ENCODE measurements at regions not wholly inside any gene's neighbourhood (a gene's known extent, or its start where the extent isn't known, plus 50 kb on each side); places are given as distances from the start of the nearest gene placed in this dataset.
"Not testable (repeated sequence)": the region's sequence is repeated elsewhere in the genome, so short reads cannot be mapped to it uniquely, and the experiment has no call there.

DNA sequence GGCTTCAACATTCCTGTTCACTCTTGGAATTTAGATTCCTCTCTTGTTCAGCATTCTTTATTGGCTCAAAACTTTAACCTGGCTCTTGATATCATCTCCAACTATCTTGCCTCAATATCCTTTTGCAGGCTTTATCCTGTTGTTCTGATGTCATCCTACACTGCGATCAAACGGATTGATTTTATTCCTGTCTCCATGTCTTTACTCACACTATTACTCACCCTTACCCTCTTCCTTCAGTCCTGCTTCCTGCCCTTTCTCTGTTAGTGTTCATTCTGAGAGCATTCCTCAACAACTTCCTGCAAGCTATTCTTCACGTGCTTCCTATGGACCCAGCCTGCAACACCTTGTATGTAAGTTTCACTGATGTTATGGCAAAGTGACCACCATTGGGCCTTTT lies 264.7 kb downstream of the RNF152 start:
- H3K4me1 ChIP-seq (ENCODE audit: control insufficient read depth in 1 of 2, insufficient read depth in 2 of 2, low read length in 2 of 2) = no peaks in the 10 kb centered on the region
- DNase-seq (ENCODE audit: low read depth, low spot score) (no peak), ATAC-seq (no peak)
- no peak overlapping the region for H3K27ac ChIP-seq (ENCODE audit: low read depth, low read length)
- H3K4me2 ChIP-seq (ENCODE audit: low read length) = no peak overlapping the region
- no peaks in the 10 kb centered on the region for H3K27me3 ChIP-seq (ENCODE audit: insufficient read depth, low read length)
- BruUV-seq (replicated peaks) = no TSS peak
- CTCF ChIA-PET = interaction anchor here (0.9 kb wide), 1 partner anchor 9 kb away, joined by 6 read pairs; no protein-coding TSS in a partner anchor
- H3K9ac ChIP-seq (ENCODE audit: low read length) = no peak overlapping the region
- POLR2A ChIA-PET = no interaction called here
- H3K36me3 ChIP-seq (ENCODE audit: control insufficient read depth in 1 of 2, insufficient read depth in 2 of 2, low read length in 2 of 2) = no peaks in the 10 kb centered on the region
- intact Hi-C loops (cut with micrococcal nuclease) = no loop called here
- H3K9me2 ChIP-seq (ENCODE audit: insufficient read depth) = no peaks in the 10 kb centered on the region
- H3K79me2 ChIP-seq (ENCODE audit: insufficient read depth, low read length) = no peaks in the 10 kb centered on the region
- RAD21 ChIA-PET (ENCODE audit: low non-redundant PET in 1 of 2, low total read pairs in 2 of 2, uncharacterized antibody in 2 of 2, unreplicated experiment in 2 of 2) = no interaction called here
- H3K9me3 ChIP-seq (ENCODE audit: control insufficient read depth in 1 of 2, insufficient read depth in 1 of 2, low read depth in 1 of 2, low read length in 2 of 2) = no peaks in the 10 kb centered on the region
- H3K4me3 ChIP-seq (replicated peaks in 1 of 2; ENCODE audit: low read depth in 1 of 2, low read length in 2 of 2) = no peak overlapping the region
- no peak overlapping the region for H2AFZ ChIP-seq (ENCODE audit: low read depth, low read length, poor library complexity, severe bottlenecking)
- no peaks in the 10 kb centered on the region for H4K20me1 ChIP-seq (ENCODE audit: insufficient read depth)
- TF ChIP-seq TCF7L2 (IDR thresholded peaks at IDR 0.05; ENCODE audit: borderline replicate concordance, extremely low read depth, insufficient read depth, insufficient read length) (no peak), SIN3A (IDR thresholded peaks at IDR 0.05; ENCODE audit: low read depth) (no peak), EZH2phosphoT487 (IDR thresholded peaks at IDR 0.05; ENCODE audit: borderline replicate concordance) (no peak), JUND (IDR thresholded peaks at IDR 0.05) (no peak), ATF3 (IDR thresholded peaks at IDR 0.05) (no peak), ELF1 (IDR thresholded peaks at IDR 0.05; ENCODE audit: borderline replicate concordance, low read depth) (no peak), SP1 (IDR thresholded peaks at IDR 0.05; ENCODE audit: low read depth) (no peak), ZFX (IDR thresholded peaks at IDR 0.05) (no peak), SRF (IDR thresholded peaks at IDR 0.05; ENCODE audit: low read depth) (no peak), EGR1 (IDR thresholded peaks at IDR 0.05; ENCODE audit: low read depth) (no peak), EZH2 (IDR thresholded peaks at IDR 0.05) (no peak), FOSL1 (IDR thresholded peaks at IDR 0.05; ENCODE audit: low read depth) (no peak), YY1 (IDR thresholded peaks at IDR 0.05; ENCODE audit: extremely low read depth, insufficient replicate concordance, low read depth, low read length) (no peak), REST (IDR thresholded peaks at IDR 0.05; ENCODE audit: low read depth) (no peak), CEBPB (IDR thresholded peaks at IDR 0.05; ENCODE audit: low read depth) (no peak)
- TF ChIP-seq, protein P1, sequence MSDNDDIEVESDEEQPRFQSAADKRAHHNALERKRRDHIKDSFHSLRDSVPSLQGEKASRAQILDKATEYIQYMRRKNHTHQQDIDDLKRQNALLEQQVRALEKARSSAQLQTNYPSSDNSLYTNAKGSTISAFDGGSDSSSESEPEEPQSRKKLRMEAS (IDR thresholded peaks at IDR 0.05) = no peak

DNA sequence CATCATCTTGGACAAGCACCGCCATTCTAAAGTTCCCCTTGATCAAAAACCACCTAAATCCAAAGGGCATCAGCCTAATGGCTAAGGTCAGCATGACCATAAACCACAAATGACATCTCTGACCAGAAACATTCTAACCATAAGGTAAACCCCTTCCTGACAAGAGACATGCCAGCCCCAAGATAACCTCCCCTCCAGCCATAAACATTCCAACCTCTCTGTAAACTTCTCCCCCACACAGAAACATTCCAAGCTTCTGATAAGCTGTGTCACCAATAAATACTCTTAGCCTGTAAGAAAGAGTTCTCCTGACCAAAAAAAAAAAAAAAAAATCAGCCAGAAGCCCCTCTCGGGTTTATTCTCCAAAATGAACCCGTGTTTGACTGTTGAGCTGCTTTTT lies 268.2 kb downstream of the RNF152 start:
- H3K4me3 ChIP-seq (replicated peaks in 1 of 2; ENCODE audit: low read depth in 1 of 2, low read length in 2 of 2); ATAC-seq; RAD21 ChIA-PET (ENCODE audit: low non-redundant PET in 1 of 2, low total read pairs in 2 of 2, uncharacterized antibody in 2 of 2, unreplicated experiment in 2 of 2); H2AFZ ChIP-seq (ENCODE audit: low read depth, low read length, poor library complexity, severe bottlenecking); POLR2A ChIA-PET; H3K27ac ChIP-seq (ENCODE audit: low read depth, low read length); H3K9ac ChIP-seq (ENCODE audit: low read length); H3K9me3 ChIP-seq (ENCODE audit: control insufficient read depth in 1 of 2, insufficient read depth in 1 of 2, low read depth in 1 of 2, low read length in 2 of 2); H3K27me3 ChIP-seq (ENCODE audit: insufficient read depth, low read length); H3K4me1 ChIP-seq (ENCODE audit: control insufficient read depth in 1 of 2, insufficient read depth in 2 of 2, low read length in 2 of 2); H4K20me1 ChIP-seq (ENCODE audit: insufficient read depth); intact Hi-C loops (cut with micrococcal nuclease); DNase-seq (ENCODE audit: low read depth, low spot score); H3K4me2 ChIP-seq (ENCODE audit: low read length); H3K9me2 ChIP-seq (ENCODE audit: insufficient read depth); H3K79me2 ChIP-seq (ENCODE audit: insufficient read depth, low read length); BruUV-seq (replicated peaks); H3K36me3 ChIP-seq (ENCODE audit: control insufficient read depth in 1 of 2, insufficient read depth in 2 of 2, low read length in 2 of 2): not testable (repeated sequence)
- CTCF ChIA-PET = interaction anchor here (1.3 to 1.9 kb wide), 2 partner anchors 10 to 507 kb away, joined by 7 read pairs; no protein-coding TSS in a partner anchor

Data from HCT116 (cell line).